HG02763 (cell line): ENCODE measurements at regions not wholly inside any gene's neighbourhood (a gene's known extent, or its start where the extent isn't known, plus 50 kb on each side); places are given as distances from the start of the nearest gene placed in this dataset.

Experiments
- ATAC-seq: cut with Tn5 transposase; IDR thresholded peaks from one replicate; pipeline ENCODE4 v1.9.1; 2021; ENCODE audit warnings: mild to moderate bottlenecking, moderate library complexity; ENCODE audit not compliant: unreplicated experiment

- ATAC-seq: no peak
Measured at GRCh38 chr6:95240514-95240913, 336.8 kb upstream of the MANEA start.

GRCh38 chr6:95242560-95242959 lies 334.8 kb upstream of the MANEA start:
- ATAC-seq: no peak

- no peak for ATAC-seq
Measured at GRCh38 chr6:95243053-95243452, 334.3 kb upstream of the MANEA start.

- ATAC-seq: no peak
Measured at GRCh38 chr6:95244751-95245150, 332.6 kb upstream of the MANEA start.

- no peak for ATAC-seq
Measured at GRCh38 chr6:95248499-95248898, 328.8 kb upstream of the MANEA start.

- ATAC-seq: no peak
Measured at GRCh38 chr6:95249175-95249574, 328.2 kb upstream of the MANEA start.

- ATAC-seq: no peak
Measured at GRCh38 chr6:95249661-95250060, 327.7 kb upstream of the MANEA start.

- ATAC-seq: no peak
Measured at GRCh38 chr6:95263840-95264239, 313.5 kb upstream of the MANEA start.

GRCh38 chr6:95266537-95267258 lies 310.6 kb upstream of the MANEA start:
- no peak for ATAC-seq

GRCh38 chr6:95274686-95275235 lies 302.6 kb upstream of the MANEA start:
- ATAC-seq: no peak

- ATAC-seq: no peak
Measured at GRCh38 chr6:95279616-95280015, 297.7 kb upstream of the MANEA start.

GRCh38 chr6:95280686-95281273 lies 296.6 kb upstream of the MANEA start:
- no peak for ATAC-seq

- ATAC-seq: no peak
Measured at GRCh38 chr6:95285881-95286280, 291.5 kb upstream of the MANEA start.

- no peak for ATAC-seq
Measured at GRCh38 chr6:95286874-95287273, 290.5 kb upstream of the MANEA start.

GRCh38 chr6:95288251-95288650 lies 289.1 kb upstream of the MANEA start:
- ATAC-seq: no peak

- no peak for ATAC-seq
Measured at GRCh38 chr6:95292011-95292410, 285.3 kb upstream of the MANEA start.

GRCh38 chr6:95293257-95293656 lies 284.1 kb upstream of the MANEA start:
- ATAC-seq: no peak

- ATAC-seq: no peak
Measured at GRCh38 chr6:95294043-95294442, 283.3 kb upstream of the MANEA start.

GRCh38 chr6:95309545-95309944 lies 267.8 kb upstream of the MANEA start:
- ATAC-seq: no peak

- no peak for ATAC-seq
Measured at GRCh38 chr6:95318137-95318536, 259.2 kb upstream of the MANEA start.

- ATAC-seq: no peak
Measured at GRCh38 chr6:95321126-95321525, 256.2 kb upstream of the MANEA start.

GRCh38 chr6:95325916-95326315 lies 251.4 kb upstream of the MANEA start:
- ATAC-seq: no peak

GRCh38 chr6:95328231-95328630 lies 249.1 kb upstream of the MANEA start:
- ATAC-seq: no peak
